ENCODE measurements at regions not wholly inside any gene's neighbourhood (a gene's known extent, or its start where the extent isn't known, plus 50 kb on each side); places are given as distances from the start of the nearest gene placed in this dataset.

GRCh38 chr6:66717801-66718200, 1010.8 kb upstream of the EYS start:
- TF ChIP-seq, protein P1, sequence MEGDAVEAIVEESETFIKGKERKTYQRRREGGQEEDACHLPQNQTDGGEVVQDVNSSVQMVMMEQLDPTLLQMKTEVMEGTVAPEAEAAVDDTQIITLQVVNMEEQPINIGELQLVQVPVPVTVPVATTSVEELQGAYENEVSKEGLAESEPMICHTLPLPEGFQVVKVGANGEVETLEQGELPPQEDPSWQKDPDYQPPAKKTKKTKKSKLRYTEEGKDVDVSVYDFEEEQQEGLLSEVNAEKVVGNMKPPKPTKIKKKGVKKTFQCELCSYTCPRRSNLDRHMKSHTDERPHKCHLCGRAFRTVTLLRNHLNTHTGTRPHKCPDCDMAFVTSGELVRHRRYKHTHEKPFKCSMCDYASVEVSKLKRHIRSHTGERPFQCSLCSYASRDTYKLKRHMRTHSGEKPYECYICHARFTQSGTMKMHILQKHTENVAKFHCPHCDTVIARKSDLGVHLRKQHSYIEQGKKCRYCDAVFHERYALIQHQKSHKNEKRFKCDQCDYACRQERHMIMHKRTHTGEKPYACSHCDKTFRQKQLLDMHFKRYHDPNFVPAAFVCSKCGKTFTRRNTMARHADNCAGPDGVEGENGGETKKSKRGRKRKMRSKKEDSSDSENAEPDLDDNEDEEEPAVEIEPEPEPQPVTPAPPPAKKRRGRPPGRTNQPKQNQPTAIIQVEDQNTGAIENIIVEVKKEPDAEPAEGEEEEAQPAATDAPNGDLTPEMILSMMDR (IDR thresholded peaks at IDR 0.05) = no peak
- no peak for TF ChIP-seq ZFX (IDR thresholded peaks at IDR 0.05; ENCODE audit: borderline replicate concordance)
